K562 (cell line): ENCODE measurements at regions not wholly inside any gene's neighbourhood (a gene's known extent, or its start where the extent isn't known, plus 50 kb on each side); places are given as distances from the start of the nearest gene placed in this dataset.

Source experiments
- ATAC-seq: fragments of 200-7000 bp; cut with Tn5 transposase; 3 replicates; pipeline ENCODE4 v1.9.1; 2020; ENCODE audit warnings: moderate library complexity
- BruUV-seq: library from RNA; stranded (reverse); fragments of 400-500 nt; replicated peaks from 2 replicates; lab custom pipeline; 2021; lab: Mats Ljungman, UMichigan
- CTCF ChIA-PET: fragments of 300-600 bp; formaldehyde crosslinking; extraction: SDS; loops from one replicate; lab custom pipeline; 2021; ENCODE audit warnings: low intra/inter-chr PET ratio; lab: Yijun Ruan, JAX
- POLR2A ChIA-PET: fragments of 300-600, 350-650 bp; sonication (Branson Sonifier 250); formaldehyde crosslinking; extraction: SDS; loops from one replicate; lab custom pipeline; 2021; ENCODE audit warnings: antibody characterized with exemption, inconsistent platforms; lab: Yijun Ruan, JAX
- DNase-seq, 4 experiments: peaks; one replicate each; pipeline versions ENCODE4 v3.0.0 to v3.0.0-alpha.2; 2011 to 2018; ENCODE audit warnings: low spot score in 3 of 4, mixed read lengths in 3 of 4; ENCODE audit errors: extremely low read depth in 1 of 4
- FAIRE-seq: peaks from 2 replicates; lab custom pipeline; 2011; peaks lifted over from hg19 to GRCh38; lab: Jason Lieb, UNC
- H2AFZ ChIP-seq: 2 replicates; pipeline ENCODE4 v1.6.0; 2011; ENCODE audit warnings: low read depth, low read length, control low read depth, inconsistent platforms
- H3K27ac ChIP-seq: fragments of 200-600 bp; 3 replicates; pipeline ENCODE4 v1.8.0; 2011; ENCODE audit warnings: low read depth, mild to moderate bottlenecking, control low read depth, inconsistent platforms, low read length, moderate library complexity, mixed read lengths; ENCODE audit errors: extremely low read depth
- H3K27me3 ChIP-seq, 2 experiments: fragments of 300-600 bp in 1 of 2; 2 replicates in 1 of 2; 3 replicates in 1 of 2; pipeline versions ENCODE4 v1.6.0 to v1.8.0; 2011; ENCODE audit warnings: inconsistent platforms in 2 of 2, low read length in 2 of 2, mild to moderate bottlenecking in 1 of 2, mixed read lengths in 1 of 2, moderate library complexity in 1 of 2; ENCODE audit not compliant: control insufficient read depth in 2 of 2, insufficient read depth in 2 of 2
- H3K36me3 ChIP-seq: fragments of 300-600 bp; 3 replicates; pipeline ENCODE4 v1.8.0; 2011; ENCODE audit warnings: mild to moderate bottlenecking, low read length, inconsistent platforms; ENCODE audit not compliant: control insufficient read depth, insufficient read depth
- H3K4me1 ChIP-seq, 2 experiments: fragments of 200-600 bp in 1 of 2; replicated peaks in 1 of 2; 2 replicates in 1 of 2; 3 replicates in 1 of 2; pipeline versions ENCODE4 v1.5.1 to v1.8.0; 2011; ENCODE audit warnings: inconsistent platforms in 2 of 2, low read length in 2 of 2, mild to moderate bottlenecking in 1 of 2, mixed read lengths in 1 of 2, moderate library complexity in 1 of 2; ENCODE audit not compliant: control insufficient read depth in 2 of 2, insufficient read depth in 2 of 2
- H3K4me2 ChIP-seq: 2 replicates; pipeline ENCODE4 v1.6.1; 2011; ENCODE audit warnings: low read length, control low read depth, inconsistent platforms, mixed read lengths; ENCODE audit not compliant: insufficient read depth
- H3K4me3 ChIP-seq: fragments of 200-600 bp; sonication (generic), shearing (Covaris generic); 2 replicates; pipeline ENCODE4 v1.5.1; 2016; ENCODE audit warnings: control low read depth, inconsistent platforms
- H3K79me2 ChIP-seq: fragments of 200-600 bp; 3 replicates; pipeline ENCODE4 v1.8.0; 2011; ENCODE audit warnings: low read length, inconsistent platforms; ENCODE audit not compliant: control insufficient read depth, insufficient read depth
- H3K9ac ChIP-seq, 2 experiments: 2 replicates each; pipeline versions ENCODE4 v1.6.0 to v1.6.1; 2011; ENCODE audit warnings: low read depth in 2 of 2, low read length in 2 of 2, control low read depth in 1 of 2, inconsistent platforms in 1 of 2, mild to moderate bottlenecking in 1 of 2, mixed read lengths in 1 of 2; ENCODE audit not compliant: insufficient read depth in 1 of 2
- H3K9me1 ChIP-seq: one replicate; pipeline ENCODE4 v1.6.0; 2011; ENCODE audit warnings: inconsistent platforms, mild to moderate bottlenecking, low read length, moderate library complexity; ENCODE audit not compliant: control insufficient read depth, insufficient read depth
- H3K9me3 ChIP-seq: replicated peaks from 2 replicates; pipeline ENCODE4 v1.5.1; 2011; ENCODE audit warnings: low read depth, low read length, inconsistent platforms; ENCODE audit not compliant: control insufficient read depth, insufficient read depth
- H4K20me1 ChIP-seq: replicated peaks from 2 replicates; pipeline ENCODE4 v1.6.1; 2011; ENCODE audit warnings: low read length, inconsistent platforms, mixed read lengths; ENCODE audit not compliant: control insufficient read depth, insufficient read depth
- DNMT1 ChIP-seq: fragments of 450-650 bp; IDR thresholded peaks from 2 replicates; pipeline ENCODE4 v1.6.1; 2016; ENCODE audit warnings: antibody characterized with exemption, mild to moderate bottlenecking
- HDGF ChIP-seq: fragments of 450-650 bp; IDR thresholded peaks from 2 replicates; pipeline ENCODE4 v1.6.1; 2016
- HSF4 ChIP-seq: fragments of 250-450 bp; sonication (Bioruptor Pico); IDR thresholded peaks from 2 replicates; pipeline ENCODE4 v2.1.2; 2022; ENCODE audit warnings: mild to moderate bottlenecking, moderate library complexity, borderline replicate concordance
- IFI16 ChIP-seq: fragments of 250-450 bp; sonication (Bioruptor Pico); IDR thresholded peaks from 2 replicates; pipeline ENCODE4 v2.1.2; 2022; ENCODE audit warnings: mild to moderate bottlenecking, inconsistent platforms
- L3MBTL2 ChIP-seq: fragments of 450-650 bp; IDR thresholded peaks from 2 replicates; pipeline ENCODE4 v1.6.1; 2016; ENCODE audit warnings: mild to moderate bottlenecking, moderate library complexity
- MCM2 ChIP-seq: fragments of 450-650 bp; IDR thresholded peaks from 2 replicates; pipeline ENCODE4 v1.6.1; 2017; ENCODE audit warnings: low read depth, mild to moderate bottlenecking
- NR2F6 ChIP-seq: fragments of 450-650 bp; formaldehyde crosslinking; IDR thresholded peaks from 2 replicates; pipeline ENCODE4 v1.4.0; 2020; ENCODE audit warnings: mild to moderate bottlenecking
- PATZ1 ChIP-seq: fragments of 250-450 bp; sonication (Bioruptor Pico); IDR thresholded peaks from 2 replicates; pipeline ENCODE4 v1.5.0; 2020; ENCODE audit warnings: mild to moderate bottlenecking, borderline replicate concordance
- PHF20 ChIP-seq: fragments of 450-650 bp; IDR thresholded peaks from 2 replicates; pipeline ENCODE4 v1.6.1; 2018; ENCODE audit not compliant: partially characterized antibody
- SMARCC2 ChIP-seq: fragments of 450-650 bp; IDR thresholded peaks from 2 replicates; pipeline ENCODE4 v1.6.1; 2017; ENCODE audit warnings: antibody characterized with exemption, moderate library complexity, mild to moderate bottlenecking, low read depth
- TFAM ChIP-seq: fragments of 250-450 bp; sonication (Bioruptor Pico); conservative IDR thresholded peaks from 2 replicates; pipeline ENCODE4 v1.5.0; 2021; ENCODE audit warnings: mild to moderate bottlenecking, moderate library complexity
- YBX1 ChIP-seq: fragments of 450-650 bp; IDR thresholded peaks from 2 replicates; pipeline ENCODE4 v1.7.1; 2016; ENCODE audit warnings: mild to moderate bottlenecking
- ZNF12 ChIP-seq: sonication (generic); formaldehyde crosslinking; IDR thresholded peaks from 2 replicates; pipeline ENCODE4 v1.4.0; 2020; ENCODE audit warnings: mild to moderate bottlenecking, missing genetic modification reagents
- ZNF124 ChIP-seq: sonication (generic); formaldehyde crosslinking; IDR thresholded peaks from 2 replicates; pipeline ENCODE4 v1.8.1; 2022; ENCODE audit warnings: missing genetic modification reagents
- ZNF408 ChIP-seq: fragments of 250-450 bp; sonication (Bioruptor Pico); IDR thresholded peaks from 2 replicates; pipeline ENCODE4 v1.4.0; 2020; ENCODE audit warnings: low read depth, mild to moderate bottlenecking, moderate library complexity
- ZNF561 ChIP-seq: fragments of 450-650 bp; formaldehyde crosslinking; conservative IDR thresholded peaks from 2 replicates; pipeline ENCODE4 v1.4.0; 2020; ENCODE audit warnings: mild to moderate bottlenecking, moderate library complexity
- ZNF586 ChIP-seq: fragments of 450-650 bp; formaldehyde crosslinking; conservative IDR thresholded peaks from 2 replicates; pipeline ENCODE4 v1.4.0; 2020; ENCODE audit warnings: mild to moderate bottlenecking, moderate library complexity
- WGBS: fragments of 100-300 bp; shearing (Covaris generic); methylation state at CpG from one replicate; pipeline ENCODE4 v1.1.6; 2016; ENCODE audit warnings: low coverage, mixed read lengths; ENCODE audit not compliant: insufficient coverage; ENCODE audit errors: missing lambda C conversion rate; 5-methylcytosine and 5-hydroxymethylcytosine counted together
- in situ Hi-C: fragments of 300-500 bp; cut with MboI; formaldehyde crosslinking; loops from 4 replicates; pipeline ENCODE4 v1.15.0; 2018; ENCODE audit warnings: inconsistent platforms, mixed read lengths
- intact Hi-C: fragments of 100-400 bp; cut with micrococcal nuclease; formaldehyde crosslinking; loops from 2 replicates; pipeline ENCODE4 v1.14.2; 2022
- TF ChIP-seq, protein P1 (sequence below): IDR thresholded peaks from 2 replicates; pipeline ENCODE4 v1.6.1; 2012; ENCODE audit warnings: low read depth, low read length, improper control_type of control experiment, borderline replicate concordance

- BruUV-seq = no TSS peak
- ChIA-PET CTCF (no interaction called here), POLR2A (no interaction called here)
- WGBS = 3% methylated on average over 4 of the region's 4 CpGs
- DNase-seq (no peak), ATAC-seq (no peak), FAIRE-seq (no peak)
- no peak for TF ChIP-seq ZNF124 (CRISPR knock-in tag)
- no peak for TF ChIP-seq PATZ1 (CRISPR knock-in tag)
- TF ChIP-seq HSF4 = no peak
- no peak for TF ChIP-seq L3MBTL2
- TF ChIP-seq ZNF561 (CRISPR knock-in tag) = no peak
- TF ChIP-seq, protein P1, sequence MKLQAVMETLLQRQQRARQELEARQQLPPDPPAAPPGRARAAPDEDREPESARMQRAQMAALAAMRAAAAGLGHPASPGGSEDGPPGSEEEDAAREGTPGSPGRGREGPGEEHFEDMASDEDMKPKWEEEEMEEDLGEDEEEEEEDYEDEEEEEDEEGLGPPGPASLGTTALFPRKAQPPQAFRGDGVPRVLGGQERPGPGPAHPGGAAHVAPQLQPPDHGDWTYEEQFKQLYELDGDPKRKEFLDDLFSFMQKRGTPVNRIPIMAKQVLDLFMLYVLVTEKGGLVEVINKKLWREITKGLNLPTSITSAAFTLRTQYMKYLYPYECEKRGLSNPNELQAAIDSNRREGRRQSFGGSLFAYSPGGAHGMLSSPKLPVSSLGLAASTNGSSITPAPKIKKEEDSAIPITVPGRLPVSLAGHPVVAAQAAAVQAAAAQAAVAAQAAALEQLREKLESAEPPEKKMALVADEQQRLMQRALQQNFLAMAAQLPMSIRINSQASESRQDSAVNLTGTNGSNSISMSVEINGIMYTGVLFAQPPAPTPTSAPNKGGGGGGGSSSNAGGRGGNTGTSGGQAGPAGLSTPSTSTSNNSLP = no peak
- no peak for TF ChIP-seq HDGF
- no peak for TF ChIP-seq SMARCC2
- no peak for TF ChIP-seq ZNF12 (CRISPR knock-in tag)
- TF ChIP-seq PHF20 = no peak
- TF ChIP-seq DNMT1 = no peak
- no peak for TF ChIP-seq ZNF408 (CRISPR knock-in tag)
- no peak for TF ChIP-seq ZNF586 (CRISPR knock-in tag)
- TF ChIP-seq IFI16 = no peak
- TF ChIP-seq YBX1 = no peak
- no peak for TF ChIP-seq TFAM (CRISPR knock-in tag)
- no peak for TF ChIP-seq MCM2
- no peak for TF ChIP-seq NR2F6 (CRISPR knock-in tag)
- Histone ChIP-seq H3K79me2 (no peaks in the 10 kb centered on the region), H3K36me3 (no peaks in the 10 kb centered on the region), H3K4me2 (no peak overlapping the region), H3K4me1 (no peaks in the 10 kb centered on the region), H3K9me3 (peaks cover 3% of the 10 kb centered on the region; the same call in 1 of the 2 replicates), H3K9me1 (no peaks in the 10 kb centered on the region), H4K20me1 (no peaks in the 10 kb centered on the region), H3K27me3 (no peaks in the 10 kb centered on the region), H2AFZ (no peak overlapping the region), H3K9ac (no peak overlapping the region), H3K4me3 (no peak overlapping the region), H3K27ac (no peak overlapping the region)
- in situ Hi-C loops (no loop called here), intact Hi-C loops (no loop called here)
Measured at GRCh38 chr3:675846-676245, 417.0 kb upstream of the CNTN6 start.
